AG20443 (cell line): ENCODE measurements at regions not wholly inside any gene's neighbourhood (a gene's known extent, or its start where the extent isn't known, plus 50 kb on each side); places are given as distances from the start of the nearest gene placed in this dataset.

Experiments used
- DNase-seq: peaks from one replicate; pipeline ENCODE4 v3.0.0; 2012; ENCODE audit warnings: low spot score, mixed read lengths

DNA sequence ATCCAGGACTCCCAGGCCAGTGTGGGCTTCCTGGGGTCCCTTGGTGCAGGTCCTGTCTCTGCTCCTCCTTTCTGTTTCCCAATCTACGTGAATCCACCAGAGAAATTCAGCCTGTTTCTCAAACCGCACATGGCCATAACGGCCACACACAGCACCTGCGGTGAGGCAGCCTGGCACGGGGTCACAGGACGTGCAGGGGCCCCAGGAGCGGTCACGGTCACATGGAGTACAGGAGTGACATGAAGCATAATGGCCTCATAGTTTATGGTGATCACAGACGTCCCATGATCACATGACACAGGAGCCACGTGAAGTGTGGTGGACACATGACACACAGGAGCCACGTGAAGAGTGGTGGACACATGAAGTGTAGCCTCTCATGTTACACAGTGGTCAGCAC, 248.5 kb upstream of the IRX4 start:
- DNase-seq: no peak

GRCh38 chr5:2130361-2130760, 247.6 kb upstream of the IRX4 start:
- DNase-seq: no peak

DNA sequence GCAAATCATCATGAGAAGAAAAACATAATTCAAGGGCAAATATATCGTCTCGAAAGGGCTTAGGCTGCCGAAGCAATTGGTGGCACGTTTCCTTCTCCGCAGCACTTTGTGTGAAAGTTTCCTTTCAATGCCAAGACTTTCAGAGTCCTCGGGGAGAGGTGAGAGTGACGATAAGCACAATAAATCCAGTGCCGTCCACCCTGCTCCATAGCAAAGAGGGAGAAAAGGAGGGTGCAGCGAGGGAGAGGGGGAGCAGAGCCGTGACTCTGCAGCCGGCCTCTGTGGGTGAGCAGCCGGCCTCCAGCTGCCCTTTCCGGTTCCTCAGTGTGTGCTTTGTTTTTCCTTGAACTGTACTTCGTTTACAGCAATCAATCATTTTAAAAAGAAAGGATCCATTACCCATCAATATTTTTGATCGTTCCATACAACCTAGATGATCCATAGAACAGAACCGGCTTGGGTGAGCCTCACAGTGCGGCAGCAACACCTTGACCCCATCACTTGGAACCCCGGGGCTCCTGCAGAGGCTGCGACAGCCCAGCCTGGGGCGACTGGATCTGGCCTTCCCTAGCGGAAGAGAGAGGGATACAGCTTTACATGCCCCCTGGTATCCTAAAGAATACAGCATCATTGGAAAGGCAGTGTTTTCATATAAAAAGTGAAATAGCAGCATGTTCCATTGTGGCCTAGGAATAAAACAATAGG, 247.0 kb upstream of the IRX4 start:
- DNase-seq: no peak

GRCh38 chr5:2128686-2129355, 246.1 kb upstream of the IRX4 start:
- no peak for DNase-seq

GRCh38 chr5:2126512-2126911, 243.8 kb upstream of the IRX4 start:
- DNase-seq: no peak

GRCh38 chr5:2125901-2126265, 243.2 kb upstream of the IRX4 start:
- DNase-seq: no peak

DNA sequence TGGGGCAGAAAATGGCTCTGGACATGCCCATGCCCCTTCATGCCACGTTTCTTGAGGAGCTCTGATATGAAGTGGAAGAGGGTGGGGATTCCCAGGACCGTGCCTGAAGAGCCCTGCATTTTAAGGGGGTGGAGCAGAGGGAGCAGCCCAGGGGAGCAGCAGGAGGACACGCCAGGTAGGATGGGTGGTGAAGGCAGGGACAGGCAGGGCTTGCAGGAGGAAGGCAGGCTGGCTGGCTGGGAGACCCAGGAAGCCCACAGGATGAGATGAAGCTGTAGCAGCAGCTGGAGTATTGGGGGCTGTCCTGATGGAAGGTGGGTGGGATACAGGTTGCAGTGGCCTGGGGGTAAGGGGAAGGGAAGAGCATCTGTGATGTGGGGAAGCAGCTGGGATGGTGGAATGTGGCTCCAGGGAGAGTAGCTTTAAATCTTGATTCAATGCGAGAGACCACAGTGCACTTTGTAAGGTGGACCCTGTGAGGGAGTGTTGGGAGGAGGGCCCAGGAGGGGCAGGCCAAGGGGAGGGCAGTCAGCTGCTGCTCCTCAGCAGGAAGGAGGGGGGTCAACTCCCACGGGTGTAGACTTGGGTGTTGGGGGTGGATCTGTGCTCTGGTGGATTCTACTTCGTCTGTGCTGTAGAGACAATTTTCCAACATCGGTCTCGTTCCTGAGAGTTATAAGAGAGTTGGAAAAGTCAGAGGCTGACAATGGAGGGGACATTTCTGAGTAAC, 242.6 kb upstream of the IRX4 start:
- no peak for DNase-seq

GRCh38 chr5:2124434-2125170, 241.9 kb upstream of the IRX4 start:
- DNase-seq: no peak

- DNase-seq: no peak
Measured at GRCh38 chr5:2123874-2124273, 241.1 kb upstream of the IRX4 start.

DNA sequence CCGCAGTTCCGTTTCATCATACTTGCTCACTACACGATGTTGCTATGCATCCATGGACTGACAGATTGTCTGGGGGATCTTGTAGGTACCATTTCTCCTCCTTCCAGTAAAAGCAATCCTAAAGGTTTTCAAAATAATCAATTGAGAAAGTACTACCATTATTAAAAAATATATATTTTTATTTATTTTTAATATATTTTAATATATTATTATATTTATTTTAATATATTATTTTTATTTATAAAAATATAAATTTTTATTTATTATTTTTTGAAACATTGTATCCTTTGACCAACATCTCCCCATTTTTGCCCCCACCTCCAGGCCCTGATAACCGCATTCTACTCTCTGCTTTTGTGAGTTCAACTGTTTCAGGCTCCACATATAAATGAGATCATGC, 237.6 kb upstream of the IRX4 start:
- no peak for DNase-seq

GRCh38 chr5:2119573-2119972, 236.8 kb upstream of the IRX4 start:
- DNase-seq: no peak

- DNase-seq: no peak
Measured at GRCh38 chr5:2113348-2114131, 230.8 kb upstream of the IRX4 start.

DNA sequence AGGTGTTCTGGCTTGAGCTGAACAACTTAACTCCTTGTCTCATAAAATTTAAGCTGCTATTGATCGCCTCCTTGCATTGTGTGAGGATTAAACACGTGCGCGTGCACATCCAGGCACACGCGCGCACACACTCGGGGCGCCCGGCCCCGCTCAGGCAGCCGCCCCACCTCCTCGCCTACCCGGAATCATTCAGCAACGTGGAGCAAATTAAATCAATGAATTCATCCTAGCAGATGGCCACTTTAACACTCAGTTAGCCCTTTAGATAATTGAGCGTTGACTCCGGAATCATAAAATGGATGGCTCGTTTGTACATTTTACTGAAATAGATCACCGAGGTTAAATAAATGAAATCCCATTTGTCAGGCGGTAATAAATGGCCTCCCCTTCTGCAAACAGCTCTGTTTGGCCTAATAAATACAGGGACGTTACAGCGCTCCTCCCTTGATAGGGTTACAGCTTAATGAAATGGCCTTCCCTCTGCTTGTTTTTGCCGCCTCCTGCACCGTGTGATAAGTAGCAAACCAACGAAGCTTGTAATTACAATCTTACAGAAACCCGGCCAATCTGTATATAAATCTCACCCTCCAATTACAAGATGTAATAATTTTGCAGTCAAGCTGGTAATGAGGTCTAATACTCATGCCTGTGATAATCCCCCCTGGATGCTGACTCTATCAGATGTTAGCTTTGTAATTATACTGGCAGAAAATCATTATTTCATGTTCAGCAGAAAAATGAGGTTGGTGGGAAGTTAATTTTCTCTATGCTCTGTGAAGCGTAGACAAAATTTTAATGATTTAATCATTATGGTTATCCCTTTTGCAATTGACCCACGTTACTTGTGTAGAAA, 229.7 kb upstream of the IRX4 start:
- no peak for DNase-seq

DNA sequence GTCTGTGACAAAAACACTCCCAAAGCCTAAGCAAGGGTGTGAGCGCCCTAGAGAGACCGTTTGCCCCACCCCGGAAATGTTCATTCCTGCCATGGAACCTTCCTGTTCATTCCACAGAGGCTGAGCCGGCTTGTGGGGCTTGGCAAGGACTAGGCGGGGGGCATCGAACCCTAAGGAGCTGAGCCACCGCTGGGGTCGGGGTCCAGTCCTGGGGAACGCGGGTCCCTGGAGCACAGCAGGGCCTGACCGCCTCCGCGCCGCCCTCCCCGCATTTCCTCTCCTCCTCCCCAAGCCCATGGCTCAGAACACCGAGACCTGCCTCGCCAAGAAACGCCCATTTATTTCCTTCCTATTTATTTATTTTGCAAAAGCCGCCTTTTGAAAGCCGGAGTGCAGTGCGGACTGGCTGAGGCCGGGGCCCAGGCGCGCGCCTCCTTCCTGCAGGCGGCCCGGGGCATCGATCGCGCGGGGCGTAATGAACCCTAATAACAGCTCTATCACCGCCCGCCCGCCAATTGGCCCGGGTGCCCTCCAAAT, 228.9 kb upstream of the IRX4 start:
- peak; percentile 9 for DNase-seq

GRCh38 chr5:2110934-2111462, 228.3 kb upstream of the IRX4 start:
- peak; percentile 1 for DNase-seq

DNA sequence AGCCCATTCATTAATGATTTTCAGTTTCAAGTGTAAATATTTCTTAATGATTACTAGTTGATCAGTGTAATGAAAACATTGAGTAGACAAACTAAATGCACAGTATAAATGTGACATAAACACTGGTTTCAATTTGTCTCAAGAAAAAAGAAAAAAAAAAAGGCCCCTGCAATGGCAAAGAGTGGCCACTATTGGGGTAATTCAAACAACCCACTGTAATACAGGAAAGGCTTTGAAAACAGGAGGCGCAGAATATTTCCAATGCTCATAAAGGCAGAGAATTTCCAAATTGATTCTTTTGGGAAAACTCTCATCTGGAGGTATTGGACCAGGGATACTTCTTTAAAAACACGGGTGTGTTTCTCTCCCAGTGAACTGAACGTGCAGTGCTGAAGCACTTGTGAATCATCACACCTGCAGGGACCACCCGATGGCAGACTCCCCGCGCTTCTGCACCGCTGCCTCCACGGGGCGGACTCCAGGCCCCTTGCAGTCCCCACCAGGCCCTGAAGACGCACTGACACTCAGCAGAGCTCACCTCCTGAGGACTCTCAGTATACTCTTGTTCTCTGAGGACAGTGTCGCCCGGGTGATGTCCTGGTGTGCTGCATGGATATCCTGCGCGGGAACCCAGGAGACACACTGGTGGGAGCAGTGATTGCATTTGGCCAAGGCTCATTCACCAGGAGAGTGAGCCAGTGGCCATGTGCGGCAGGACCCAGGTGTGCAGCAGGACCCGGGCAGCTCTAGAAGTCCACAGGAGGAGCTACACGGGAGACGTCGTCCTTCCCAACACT, 227.6 kb upstream of the IRX4 start:
- peak; percentile 5 for DNase-seq

GRCh38 chr5:2109566-2109965, 226.8 kb upstream of the IRX4 start:
- DNase-seq: no peak

GRCh38 chr5:2106721-2107120, 224.0 kb upstream of the IRX4 start:
- DNase-seq: peak; percentile 0

GRCh38 chr5:2105141-2105540, 222.4 kb upstream of the IRX4 start:
- no peak for DNase-seq
